22Rv1 (cell line): ENCODE measurements at regions not wholly inside any gene's neighbourhood (a gene's known extent, or its start where the extent isn't known, plus 50 kb on each side); places are given as distances from the start of the nearest gene placed in this dataset.
A peak's percentile ranks its signal among the peaks of the same experiment; 100 is the strongest.

ENCODE experiments used
- H3K27ac ChIP-seq: fragments of 450-650 bp; 2 replicates; pipeline ENCODE4 v1.5.1; 2017
- ZFX ChIP-seq: fragments of 450-650 bp; IDR thresholded peaks from 2 replicates; pipeline ENCODE4 v1.6.1; 2017; ENCODE audit warnings: antibody characterized with exemption, borderline replicate concordance
- TF ChIP-seq, protein P1 (sequence below): fragments of 450-650 bp; IDR thresholded peaks from 2 replicates; pipeline ENCODE4 v1.5.1; 2017; ENCODE audit warnings: mild to moderate bottlenecking

DNA sequence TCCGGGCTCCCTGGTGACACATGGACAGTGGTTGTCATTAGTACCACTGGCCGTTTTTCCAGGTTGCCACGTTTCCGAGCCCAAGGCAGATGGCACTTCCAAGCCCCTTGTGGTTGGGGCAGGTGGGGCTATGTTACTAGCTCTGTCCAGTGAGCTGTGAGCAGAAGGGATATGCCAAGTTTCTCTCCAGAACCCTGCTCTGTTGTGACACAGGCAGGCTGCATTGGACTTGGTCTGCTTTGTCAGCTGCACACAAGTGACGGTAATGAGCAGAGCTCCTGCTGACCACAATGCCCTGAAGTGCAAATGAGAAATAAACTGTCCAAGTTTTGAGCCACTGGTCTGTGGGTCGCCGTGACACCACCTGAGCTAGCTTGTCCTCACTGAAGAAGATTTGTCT, 118.8 kb downstream of the GYPC start:
- TF ChIP-seq ZFX, result no peak
- TF ChIP-seq, protein P1, sequence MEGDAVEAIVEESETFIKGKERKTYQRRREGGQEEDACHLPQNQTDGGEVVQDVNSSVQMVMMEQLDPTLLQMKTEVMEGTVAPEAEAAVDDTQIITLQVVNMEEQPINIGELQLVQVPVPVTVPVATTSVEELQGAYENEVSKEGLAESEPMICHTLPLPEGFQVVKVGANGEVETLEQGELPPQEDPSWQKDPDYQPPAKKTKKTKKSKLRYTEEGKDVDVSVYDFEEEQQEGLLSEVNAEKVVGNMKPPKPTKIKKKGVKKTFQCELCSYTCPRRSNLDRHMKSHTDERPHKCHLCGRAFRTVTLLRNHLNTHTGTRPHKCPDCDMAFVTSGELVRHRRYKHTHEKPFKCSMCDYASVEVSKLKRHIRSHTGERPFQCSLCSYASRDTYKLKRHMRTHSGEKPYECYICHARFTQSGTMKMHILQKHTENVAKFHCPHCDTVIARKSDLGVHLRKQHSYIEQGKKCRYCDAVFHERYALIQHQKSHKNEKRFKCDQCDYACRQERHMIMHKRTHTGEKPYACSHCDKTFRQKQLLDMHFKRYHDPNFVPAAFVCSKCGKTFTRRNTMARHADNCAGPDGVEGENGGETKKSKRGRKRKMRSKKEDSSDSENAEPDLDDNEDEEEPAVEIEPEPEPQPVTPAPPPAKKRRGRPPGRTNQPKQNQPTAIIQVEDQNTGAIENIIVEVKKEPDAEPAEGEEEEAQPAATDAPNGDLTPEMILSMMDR, result no peak
- H3K27ac ChIP-seq, result no peak overlapping the region

DNA sequence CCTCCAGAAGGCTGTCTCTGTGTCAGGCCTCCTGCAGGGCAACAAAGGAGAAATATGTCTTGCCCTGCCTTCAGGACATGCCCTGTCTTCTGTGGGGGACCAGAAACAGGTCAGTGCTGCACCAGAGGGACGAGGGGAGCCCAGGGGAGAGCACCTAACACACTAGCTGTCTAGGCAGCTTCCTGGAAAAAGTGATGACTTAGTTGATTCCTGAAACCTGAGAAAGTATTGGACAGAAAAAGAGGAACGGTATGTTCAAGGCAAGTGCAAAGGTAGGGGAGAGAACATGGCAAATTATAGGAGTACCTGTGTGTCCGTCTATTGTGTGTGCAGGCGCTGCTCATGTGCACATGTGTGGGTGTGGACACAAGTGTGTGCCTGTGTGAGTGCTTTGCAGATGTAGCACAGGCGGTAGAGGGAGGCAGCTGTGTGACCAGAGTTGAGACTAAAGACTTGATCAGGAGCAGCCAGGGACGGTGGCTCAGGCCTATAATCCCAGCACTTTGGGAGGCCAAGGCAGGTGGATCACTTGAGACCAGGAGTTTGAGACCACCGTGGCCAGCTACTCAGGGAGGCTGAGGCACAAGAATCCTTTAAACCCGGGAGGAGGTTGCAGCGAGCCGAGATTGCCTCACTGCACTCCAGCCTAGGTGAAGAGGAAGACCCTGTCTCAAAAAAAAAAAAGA, 119.5 kb downstream of the GYPC start:
- no peak overlapping the region for H3K27ac ChIP-seq
- no peak for TF ChIP-seq ZFX
- TF ChIP-seq, protein P1, result no peak

DNA sequence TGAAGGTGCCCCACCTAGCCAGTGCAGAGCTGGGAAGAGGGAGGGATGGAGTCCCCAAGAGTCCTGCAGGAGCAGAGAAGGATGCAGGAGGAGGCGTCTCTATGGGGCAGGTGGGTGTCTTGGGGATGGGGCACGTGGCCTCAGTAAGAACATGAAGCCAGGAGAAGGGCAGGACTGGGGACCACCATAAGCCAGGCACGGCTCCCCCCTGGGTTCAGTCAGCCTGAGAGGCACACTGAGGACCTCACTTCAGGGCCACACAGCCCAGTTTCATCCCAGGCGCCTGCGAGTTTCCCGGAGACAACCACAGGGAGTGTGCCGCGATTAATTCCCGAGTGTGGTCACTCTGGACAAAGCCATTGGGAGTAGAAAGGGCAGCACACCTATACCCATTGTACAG, 120.3 kb downstream of the GYPC start:
- no peak overlapping the region for H3K27ac ChIP-seq
- TF ChIP-seq, protein P1, result no peak
- no peak for TF ChIP-seq ZFX

DNA sequence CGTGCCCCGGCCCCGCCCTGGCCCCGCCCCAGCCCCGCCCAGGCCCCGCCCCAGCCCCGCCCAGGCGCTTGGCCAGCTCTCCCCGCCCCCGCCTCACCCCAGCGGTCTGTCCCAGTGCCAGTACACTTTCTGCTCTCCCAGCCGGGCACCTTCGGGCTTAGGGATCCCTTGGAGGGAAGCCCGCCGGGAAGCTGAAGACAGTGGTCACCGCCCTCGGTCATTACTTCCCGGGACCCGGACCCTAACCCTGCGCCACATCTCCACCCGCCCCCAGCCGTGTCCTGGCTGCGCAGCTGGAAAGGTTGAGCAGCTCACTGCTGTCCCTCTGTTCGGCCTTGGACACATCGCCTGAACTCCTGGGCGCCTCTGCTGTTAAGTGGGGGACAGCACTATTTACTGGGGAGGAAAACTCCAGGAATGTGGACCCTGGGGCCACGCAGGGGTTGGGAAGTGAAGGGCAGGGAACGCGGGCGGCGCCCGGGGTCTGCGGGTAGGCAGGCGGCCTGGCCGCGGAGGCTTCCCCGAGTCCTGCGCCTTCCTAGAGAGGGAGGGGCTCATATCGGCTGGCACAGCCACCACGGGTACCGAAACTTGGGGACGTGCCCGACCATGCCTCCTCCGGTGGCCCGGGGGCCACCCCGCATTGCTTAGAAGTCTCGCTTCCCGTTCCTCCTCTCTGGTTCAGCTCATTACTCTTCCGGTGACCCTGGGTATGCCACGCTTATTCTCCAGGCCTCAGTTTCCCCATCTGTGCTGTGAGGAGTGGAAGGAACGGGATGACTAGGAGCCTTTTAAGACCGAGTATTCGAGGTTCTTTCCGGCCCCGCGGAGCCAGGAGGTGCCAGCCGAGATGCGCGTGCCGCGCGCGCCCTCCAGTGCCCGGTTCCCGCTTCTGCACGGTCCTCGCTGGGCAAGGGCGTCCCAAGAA, 121.0 kb downstream of the GYPC start:
- H3K27ac ChIP-seq, result no peak overlapping the region
- TF ChIP-seq, protein P1, result peak; percentile 80
- TF ChIP-seq ZFX, result no peak

DNA sequence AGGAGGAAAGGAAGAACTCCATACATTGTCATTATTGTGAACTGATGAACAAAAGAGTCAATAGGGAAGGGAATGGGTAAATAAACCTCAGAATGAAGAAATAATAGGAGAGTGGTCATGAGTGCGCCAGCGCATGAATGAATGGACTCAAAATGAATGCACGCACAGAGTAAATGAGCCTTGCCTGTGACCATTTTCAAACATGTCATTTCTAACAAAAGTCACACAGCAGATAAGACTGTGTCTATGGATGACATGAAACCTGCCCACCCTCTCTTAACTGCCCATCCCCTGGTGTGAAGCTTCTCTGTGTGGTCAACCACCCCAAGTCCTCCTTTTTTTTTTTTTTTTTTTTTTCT, 121.1 kb upstream of the TEX51 start:
- TF ChIP-seq, protein P1, result peak; percentile 37
- TF ChIP-seq ZFX, result no peak
- no peak overlapping the region for H3K27ac ChIP-seq

DNA sequence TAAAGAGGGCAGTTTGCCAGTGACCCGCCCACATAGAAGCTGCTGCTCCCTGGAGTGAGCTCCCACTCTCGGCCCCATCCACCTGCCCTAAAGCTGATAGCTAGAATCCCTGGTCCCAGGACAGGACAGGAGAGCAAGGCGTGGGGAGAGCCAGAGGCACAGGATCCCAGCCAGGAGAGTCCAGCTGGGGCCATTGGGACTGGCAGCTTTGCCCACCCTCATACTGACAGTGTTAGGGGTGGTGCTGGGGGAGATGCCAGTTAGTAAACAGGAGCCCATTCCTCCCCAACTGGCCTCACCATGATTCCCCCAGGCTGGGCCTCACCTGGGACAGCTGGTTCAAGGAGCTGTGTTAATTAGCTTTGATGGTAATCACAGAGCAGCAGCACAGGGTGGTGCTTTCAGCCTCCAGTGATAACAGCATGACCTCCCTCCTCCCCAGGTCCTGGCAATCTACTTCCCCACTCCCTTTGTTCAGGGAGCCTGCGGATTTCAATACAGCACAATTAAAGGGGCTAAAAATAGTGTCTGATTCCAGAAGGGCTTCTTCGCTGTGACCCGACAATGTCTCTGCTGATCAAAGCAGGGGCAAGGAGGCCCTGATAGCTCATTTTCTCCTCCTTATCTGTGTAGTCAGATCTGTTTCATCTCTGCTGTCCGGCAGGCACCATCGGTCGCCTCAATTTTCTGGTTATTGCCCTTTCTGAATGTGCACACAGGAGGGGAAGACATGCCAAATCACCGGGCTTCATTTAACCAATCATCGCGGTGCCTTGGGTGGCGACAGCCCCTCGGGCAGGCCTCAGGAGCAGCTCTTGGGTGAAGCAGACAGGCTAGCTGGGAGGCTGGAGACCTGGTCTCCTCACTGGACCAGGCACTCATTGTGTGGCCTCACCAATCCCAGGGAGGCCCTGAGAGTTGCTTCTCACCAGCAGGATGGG, 119.9 kb upstream of the TEX51 start:
- TF ChIP-seq, protein P1, result no peak
- no peak for TF ChIP-seq ZFX
- H3K27ac ChIP-seq, result no peak overlapping the region
